ENCODE measurements at regions not wholly inside any gene's neighbourhood (a gene's known extent, or its start where the extent isn't known, plus 50 kb on each side); places are given as distances from the start of the nearest gene placed in this dataset.

DNA sequence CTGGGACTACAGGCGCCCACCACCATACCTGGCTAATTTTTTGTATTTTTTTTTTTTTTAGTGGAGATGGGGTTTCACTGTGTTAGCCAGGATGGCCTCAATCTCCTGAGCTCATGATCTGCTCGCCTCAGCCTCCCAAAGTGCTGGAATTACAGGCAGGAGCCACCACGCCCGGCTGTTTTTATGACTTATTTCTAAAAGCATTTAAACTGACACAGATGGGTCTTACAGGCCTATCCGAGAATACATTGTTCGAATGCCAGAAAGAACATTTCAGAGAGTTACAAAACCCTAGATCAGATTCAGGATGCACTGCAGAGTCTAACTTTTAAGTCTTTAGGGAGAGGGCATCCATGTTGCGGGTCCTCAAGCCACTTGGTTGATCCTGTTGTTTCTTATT, 234.7 kb upstream of the MAF start:
- TF ChIP-seq ZFX (IDR thresholded peaks at IDR 0.05) = no peak
- TF ChIP-seq, protein P1, sequence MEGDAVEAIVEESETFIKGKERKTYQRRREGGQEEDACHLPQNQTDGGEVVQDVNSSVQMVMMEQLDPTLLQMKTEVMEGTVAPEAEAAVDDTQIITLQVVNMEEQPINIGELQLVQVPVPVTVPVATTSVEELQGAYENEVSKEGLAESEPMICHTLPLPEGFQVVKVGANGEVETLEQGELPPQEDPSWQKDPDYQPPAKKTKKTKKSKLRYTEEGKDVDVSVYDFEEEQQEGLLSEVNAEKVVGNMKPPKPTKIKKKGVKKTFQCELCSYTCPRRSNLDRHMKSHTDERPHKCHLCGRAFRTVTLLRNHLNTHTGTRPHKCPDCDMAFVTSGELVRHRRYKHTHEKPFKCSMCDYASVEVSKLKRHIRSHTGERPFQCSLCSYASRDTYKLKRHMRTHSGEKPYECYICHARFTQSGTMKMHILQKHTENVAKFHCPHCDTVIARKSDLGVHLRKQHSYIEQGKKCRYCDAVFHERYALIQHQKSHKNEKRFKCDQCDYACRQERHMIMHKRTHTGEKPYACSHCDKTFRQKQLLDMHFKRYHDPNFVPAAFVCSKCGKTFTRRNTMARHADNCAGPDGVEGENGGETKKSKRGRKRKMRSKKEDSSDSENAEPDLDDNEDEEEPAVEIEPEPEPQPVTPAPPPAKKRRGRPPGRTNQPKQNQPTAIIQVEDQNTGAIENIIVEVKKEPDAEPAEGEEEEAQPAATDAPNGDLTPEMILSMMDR (conservative IDR thresholded peaks at IDR 0.05) = no peak

Data from C4-2B (cell line).